Prostate gland (tissue), 2 donors: ENCODE measurements at regions not wholly inside any gene's neighbourhood (a gene's known extent, or its start where the extent isn't known, plus 50 kb on each side); places are given as distances from the start of the nearest gene placed in this dataset.

Source experiments
- POLR2AphosphoS5 ChIP-seq: sonication (generic); formaldehyde crosslinking; IDR thresholded peaks from one replicate; pipeline ENCODE4 v1.6.1; 2017; ENCODE audit warnings: antibody characterized with exemption
- TF ChIP-seq, protein P1 (sequence below), 4 experiments: fragments of 200-600 bp in 2 of 4; fragments of 450-650 bp in 2 of 4; sonication (generic) in 2 of 4; IDR thresholded peaks; 1 replicate in 3 of 4; 2 replicates in 1 of 4; pipeline ENCODE4 v1.5.1; 2016 to 2019; ENCODE audit warnings: antibody characterized with exemption in 4 of 4, mild to moderate bottlenecking in 2 of 4, moderate library complexity in 2 of 4

GRCh38 chr2:31660812-31661335, 80.1 kb upstream of the SRD5A2 start:
- TF ChIP-seq, protein P1, sequence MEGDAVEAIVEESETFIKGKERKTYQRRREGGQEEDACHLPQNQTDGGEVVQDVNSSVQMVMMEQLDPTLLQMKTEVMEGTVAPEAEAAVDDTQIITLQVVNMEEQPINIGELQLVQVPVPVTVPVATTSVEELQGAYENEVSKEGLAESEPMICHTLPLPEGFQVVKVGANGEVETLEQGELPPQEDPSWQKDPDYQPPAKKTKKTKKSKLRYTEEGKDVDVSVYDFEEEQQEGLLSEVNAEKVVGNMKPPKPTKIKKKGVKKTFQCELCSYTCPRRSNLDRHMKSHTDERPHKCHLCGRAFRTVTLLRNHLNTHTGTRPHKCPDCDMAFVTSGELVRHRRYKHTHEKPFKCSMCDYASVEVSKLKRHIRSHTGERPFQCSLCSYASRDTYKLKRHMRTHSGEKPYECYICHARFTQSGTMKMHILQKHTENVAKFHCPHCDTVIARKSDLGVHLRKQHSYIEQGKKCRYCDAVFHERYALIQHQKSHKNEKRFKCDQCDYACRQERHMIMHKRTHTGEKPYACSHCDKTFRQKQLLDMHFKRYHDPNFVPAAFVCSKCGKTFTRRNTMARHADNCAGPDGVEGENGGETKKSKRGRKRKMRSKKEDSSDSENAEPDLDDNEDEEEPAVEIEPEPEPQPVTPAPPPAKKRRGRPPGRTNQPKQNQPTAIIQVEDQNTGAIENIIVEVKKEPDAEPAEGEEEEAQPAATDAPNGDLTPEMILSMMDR (IDR thresholded peaks at IDR 0.05), result no peak
- no peak for TF ChIP-seq POLR2AphosphoS5
